ENCODE measurements at regions not wholly inside any gene's neighbourhood (a gene's known extent, or its start where the extent isn't known, plus 50 kb on each side); places are given as distances from the start of the nearest gene placed in this dataset.

DNA sequence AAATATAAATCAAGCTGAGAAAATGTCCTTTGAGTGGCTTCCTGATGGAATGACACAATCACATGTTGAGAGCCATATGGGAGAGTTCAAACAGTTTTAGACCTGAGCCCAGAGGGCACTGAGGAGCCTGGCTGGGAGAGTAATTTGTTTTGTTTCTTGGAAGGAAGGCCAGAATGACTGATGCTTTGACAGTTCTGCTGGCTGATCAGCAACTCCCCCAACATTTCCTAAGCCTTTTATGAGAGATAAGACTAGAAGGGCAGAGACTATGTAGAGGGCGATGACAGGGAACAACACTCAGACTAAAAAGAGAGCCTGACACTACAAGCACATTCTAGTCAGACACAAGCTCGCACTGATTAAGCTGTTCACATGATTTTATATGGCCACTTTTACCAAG, 169.2 kb downstream of the COX7C start:
- no peak for DNase-seq

DNA sequence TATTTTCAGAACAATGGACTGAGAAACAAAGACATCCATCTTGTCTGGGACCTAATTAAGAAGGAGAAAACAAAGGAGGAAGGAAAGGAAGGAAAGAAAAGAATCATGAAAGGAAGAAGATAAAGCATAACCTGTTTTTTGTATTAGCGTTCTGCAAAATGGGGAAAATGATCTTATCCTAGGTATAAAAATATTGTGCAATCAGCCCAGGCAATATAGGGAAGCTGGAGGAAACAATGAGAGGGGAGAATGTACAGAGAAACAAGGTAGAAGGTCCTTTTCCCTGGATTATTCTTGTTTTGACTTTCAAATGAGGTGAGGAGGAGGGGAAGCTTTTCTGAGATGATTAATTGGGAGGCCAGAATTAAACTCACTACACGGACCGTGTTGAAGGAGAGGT, 177.9 kb downstream of the COX7C start:
- DNase-seq, result no peak

DNA sequence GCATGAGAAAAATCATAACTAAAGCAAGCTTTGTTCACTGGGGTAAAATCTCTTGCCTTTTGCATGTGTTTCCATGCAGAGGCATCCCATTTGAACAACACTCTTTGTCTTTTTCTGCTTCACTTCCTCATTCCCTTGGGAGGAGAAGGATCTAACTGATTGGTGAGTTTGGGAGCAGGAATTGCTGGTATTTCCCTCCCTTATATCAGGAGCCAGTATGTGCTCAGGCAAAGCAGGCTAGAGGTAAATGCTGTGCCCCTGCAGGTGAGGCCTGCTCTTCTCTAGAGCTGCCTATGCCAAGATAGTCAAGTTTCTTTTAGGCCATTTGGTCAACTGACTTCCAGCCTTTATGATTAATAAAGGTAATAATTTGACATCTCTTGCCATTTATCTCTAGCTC, 179.9 kb downstream of the COX7C start:
- no peak for DNase-seq

DNA sequence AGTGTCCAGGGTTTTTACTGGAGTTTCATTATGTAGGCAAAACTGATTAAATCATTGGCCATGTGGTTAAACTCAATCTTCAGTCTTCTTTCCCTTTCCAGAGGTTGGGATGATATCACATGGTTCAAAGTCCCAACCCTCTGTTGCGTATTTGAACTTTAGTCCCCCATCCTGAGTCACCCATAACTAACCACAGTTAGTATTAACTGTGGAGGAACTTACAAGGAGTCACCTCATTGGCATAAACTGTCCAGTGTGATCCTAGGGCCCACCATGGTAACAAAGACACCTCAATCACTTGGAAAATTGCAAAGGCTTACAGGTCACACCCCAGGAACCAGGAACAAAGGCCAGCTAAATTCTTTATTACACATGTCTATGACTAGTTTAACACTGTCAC, 188.5 kb downstream of the COX7C start:
- no peak for DNase-seq

DNA sequence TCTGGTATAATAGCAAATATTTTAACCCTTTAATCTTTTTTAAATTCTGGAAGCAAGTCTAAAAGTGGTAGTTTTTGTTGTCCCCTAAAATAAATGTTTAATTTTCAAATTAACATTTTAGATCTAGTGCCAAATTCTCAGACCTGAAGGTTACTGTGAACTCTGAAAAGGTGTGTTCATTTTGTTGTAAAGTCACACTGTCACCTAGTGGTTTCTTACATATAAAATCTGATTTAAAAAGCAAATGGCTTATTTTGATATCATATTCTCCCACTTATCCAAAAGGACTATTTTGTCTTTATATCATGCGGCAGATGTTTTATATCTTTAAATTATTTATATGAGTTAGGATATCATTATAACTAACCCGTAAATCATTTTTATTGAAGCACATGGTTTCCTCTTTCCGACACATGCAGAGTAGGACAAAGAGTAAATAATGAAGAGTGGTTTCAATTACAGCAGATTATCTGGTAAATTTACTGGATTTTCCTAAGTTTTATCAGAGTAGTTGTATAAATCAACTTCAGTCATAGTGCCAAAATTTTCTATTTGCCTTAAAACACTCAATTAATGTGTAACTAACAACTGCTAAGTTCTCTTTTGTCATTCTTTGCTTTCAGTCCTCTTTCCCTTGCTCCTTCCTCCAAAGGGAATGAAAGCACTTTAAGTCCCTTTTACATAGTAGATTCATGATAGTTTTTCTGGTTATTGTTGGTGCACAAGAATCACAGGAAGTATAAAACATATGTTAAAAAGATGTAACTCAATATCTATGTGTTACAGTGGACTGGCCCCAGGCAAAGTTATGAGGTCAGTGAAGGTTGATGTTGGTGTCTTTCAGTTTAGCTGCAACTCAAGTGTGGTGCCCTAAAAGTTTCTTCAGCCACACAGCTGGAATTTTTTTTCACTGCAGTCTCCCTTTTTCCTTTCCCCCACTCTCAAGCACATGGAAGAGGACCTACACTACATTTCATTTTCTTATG, 189.6 kb downstream of the COX7C start:
- DNase-seq, result no peak

DNA sequence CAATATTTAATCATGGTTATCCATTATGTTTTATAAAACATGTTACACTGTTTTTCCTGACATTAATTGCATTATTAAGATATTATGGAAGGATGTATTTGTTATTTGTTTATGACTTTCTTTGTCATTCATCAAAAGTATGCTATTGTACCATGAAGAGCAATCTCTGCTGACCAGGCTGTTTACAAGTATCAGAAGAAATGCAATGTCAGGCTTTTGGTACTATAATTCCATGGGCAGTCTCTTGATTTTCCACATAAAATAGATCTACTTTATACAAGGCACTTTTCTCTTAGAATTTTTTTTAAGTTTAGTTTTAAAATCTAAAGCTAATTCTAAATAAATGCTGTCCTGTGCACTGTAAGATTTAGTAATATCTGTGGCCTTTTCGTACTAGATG, 196.6 kb downstream of the COX7C start:
- DNase-seq, result no peak

DNA sequence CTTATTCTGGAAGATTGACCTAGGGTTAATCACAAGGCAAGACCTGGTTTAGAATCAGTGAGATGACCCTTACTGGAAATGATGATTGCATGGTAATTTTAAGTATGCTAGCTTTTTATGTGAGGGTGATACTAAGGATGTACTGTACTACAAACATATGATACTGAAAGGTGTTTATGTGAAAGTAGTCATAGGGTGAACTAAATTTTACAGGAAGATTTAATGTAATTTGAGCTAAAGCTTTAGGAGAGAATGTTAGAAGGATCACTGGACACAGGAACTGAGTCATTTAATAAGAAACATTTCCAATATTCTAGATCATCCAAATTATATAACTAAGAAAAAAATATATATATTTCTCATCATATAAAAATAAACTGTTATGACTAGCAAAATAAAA, 197.2 kb downstream of the COX7C start:
- no peak for DNase-seq

DNA sequence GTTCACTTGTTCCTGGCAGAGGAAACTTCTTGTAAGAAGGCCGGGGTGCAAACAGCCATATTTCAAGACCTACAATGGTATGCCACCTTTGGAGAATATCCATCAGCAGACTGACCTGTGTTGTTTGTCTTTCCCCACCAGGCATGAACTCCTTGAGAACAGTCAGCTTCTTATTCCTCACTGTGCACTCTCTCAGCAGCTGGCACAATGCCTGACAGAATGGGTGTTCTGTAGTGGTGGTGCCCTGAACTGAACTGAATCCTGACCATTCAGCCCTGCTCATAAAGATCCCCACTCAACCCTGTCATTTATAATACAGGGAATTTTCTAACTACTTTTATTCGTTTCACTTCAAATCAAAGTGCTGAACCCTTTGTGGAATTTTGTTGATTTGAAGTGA, 206.9 kb downstream of the COX7C start:
- no peak for DNase-seq

DNA sequence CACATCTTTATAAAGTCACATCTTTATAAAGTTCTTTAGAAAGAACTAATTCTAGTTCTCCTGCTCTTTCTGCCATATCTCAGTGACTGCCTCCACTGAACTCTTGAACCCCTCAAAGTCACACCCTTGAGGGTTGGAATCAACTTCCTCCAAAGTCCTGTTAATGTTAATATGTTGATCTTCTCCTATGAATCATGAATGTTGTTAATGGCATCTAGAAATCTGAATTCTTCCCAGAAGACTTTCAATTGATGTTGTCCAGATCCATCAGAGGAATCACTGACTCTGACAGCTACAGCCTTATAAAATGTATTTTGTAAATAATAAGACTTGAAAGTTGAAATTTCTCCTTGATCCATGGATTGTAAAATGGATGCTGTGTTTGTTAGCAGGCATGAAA, 213.4 kb downstream of the COX7C start:
- no peak for DNase-seq

DNA sequence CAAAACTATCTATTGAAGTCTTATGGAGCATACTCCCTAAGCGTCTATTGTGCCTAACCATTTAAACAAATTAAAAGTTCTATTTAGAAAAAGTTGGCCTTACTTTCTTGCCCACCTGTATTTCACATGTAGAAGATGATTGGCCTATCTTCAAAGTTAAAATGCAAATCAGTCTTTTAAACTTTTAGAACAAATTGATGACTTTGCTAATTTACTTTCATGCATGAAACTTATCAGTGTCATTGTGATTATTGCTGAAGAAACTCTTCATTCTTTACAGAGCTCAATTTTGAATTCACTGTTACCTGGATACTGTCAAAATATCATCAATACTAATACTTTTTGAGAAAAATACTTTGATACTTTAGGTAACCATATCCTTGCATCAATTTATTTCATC, 216.1 kb downstream of the COX7C start:
- DNase-seq, result no peak

DNA sequence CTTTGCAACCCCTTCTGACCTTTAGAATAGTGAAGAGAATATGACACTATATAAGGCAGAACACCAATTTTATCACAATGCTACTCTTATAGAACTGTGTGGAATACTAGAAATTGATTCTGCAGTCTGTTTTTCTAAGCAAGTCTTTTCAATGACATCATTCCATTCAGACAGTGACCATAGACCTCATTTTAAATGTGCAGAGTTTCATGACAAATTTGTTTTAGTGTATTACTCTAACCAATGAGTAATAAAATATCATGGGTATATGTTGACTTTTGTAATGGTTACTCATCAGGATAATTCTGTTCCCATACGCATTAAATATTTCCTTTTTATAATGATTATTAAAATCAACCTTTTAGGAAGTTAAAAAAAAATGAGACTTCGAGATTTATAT, 219.9 kb downstream of the COX7C start:
- DNase-seq, result no peak

DNA sequence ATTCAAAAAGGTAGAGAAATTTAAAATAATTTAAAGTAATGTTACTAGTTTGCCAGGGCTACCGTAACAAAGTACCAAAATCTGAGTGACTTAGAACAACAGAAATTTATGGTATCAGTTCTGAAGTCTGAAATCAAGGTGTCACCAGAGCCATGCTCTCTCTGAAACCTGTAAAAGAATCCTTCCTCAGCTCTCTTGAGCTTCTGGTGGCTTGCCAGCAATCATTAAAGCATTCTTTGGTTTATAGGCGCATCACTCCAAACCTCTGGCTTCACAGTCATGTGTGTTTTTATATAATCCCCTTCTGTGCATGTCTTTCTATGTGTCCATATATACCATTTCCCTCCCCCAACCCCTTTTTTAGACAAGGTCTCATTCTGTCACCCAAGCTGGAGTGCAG, 220.3 kb downstream of the COX7C start:
- DNase-seq, result no peak

DNA sequence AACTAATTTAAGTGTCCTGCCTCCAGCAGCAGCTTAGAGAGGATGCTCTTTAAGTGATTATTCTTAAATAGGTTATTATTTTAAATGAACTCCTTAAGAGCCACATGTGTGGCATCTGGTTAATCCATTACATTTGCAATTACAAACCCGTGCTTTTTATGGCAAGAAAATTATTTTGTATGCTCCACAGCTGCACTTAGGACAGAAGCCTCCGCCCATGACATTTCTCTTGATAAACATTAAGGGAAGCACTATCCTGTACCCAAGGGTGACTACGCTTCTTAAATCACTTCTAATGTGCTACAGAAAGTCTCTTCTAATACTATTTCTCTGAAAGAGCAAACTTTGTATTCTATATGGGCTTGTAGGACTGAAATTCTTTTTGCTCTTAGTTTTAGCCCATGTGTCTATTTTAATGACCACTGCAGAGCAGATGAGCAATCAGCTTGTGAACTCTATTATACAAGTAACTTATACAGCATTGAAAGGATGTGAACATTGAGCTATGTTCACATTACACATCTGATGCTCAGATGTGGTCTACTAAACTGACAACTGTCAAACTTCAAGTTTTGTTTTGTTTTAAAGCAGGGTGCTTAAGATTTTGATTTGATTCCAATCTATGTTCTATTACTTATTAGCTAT, 223.4 kb downstream of the COX7C start:
- DNase-seq, result no peak

DNA sequence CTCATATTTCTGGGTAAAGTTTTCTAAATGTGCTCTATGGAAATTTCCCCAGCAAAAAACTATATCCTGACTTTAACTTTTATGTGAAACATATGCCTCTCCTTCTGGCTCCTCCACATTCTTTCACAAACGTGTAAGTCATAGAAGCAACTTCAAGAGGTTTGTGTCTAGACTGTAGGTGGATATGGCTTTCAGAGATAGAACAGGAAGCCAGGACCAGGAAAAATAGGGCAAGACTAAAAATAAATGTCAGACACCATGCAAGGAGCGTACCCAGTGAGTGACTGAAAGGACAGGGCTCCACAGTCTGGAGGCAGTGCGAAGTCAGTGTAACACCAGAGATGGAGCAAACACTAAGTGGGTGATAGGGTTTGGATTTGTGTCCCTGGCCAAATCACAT, 240.7 kb downstream of the COX7C start:
- no peak for DNase-seq

DNA sequence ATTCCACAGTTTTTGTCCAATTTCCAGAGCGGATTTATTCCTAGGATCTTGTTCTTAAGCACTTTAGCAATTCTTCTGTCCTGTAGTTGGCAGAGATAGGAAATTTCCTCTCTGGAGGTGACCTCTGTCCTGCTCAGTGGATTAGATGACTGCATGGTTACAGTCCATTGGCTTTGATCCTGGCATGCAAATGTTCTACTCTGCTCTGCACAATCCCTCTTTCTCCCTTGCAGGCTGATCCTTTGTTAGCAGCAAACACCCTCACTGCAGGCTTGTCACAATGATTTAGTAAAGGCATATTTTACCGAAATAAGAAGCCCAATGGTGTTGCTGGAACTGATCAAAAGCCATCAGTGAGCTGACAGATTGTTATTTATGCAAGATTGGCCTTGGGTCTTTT, 243.8 kb downstream of the COX7C start:
- DNase-seq, result no peak

DNA sequence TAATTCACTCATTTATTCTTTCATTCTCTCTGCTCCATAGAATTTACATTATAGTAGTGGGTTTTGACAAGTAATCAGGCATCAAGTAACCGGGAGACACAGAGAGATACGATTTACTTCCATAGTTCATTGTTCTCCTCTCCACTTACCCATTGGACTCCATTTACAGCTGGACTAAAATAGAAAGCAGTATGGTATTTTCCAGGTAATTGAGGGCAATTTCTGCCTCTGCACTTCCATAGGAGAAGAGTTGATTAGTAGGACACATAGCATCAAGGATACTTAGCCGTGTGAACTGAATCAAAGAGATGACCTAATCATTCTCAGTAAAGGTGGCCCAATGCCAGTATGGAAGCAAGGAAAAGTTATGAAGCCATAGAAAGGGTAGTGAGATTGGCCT, 244.4 kb downstream of the COX7C start:
- no peak for DNase-seq

DNA sequence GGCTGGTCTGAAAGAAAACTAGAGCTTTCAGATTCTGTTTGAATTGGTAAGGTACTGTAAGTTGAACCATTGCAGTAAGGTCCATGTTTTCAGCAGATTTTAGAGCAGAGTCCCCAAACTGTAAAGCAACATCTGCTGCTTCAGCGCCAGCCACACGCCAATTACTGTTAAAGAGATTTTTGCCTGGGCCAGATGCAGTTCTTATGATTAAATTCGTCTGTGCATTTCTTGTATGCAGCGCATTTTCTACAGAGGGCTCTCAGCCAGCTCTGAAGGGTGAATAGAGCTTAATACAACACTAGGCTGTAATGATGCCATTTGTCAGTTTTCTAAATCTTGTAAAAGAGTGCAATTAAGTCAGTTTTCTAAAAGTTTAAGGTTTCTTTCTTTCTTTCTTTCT, 246.3 kb downstream of the COX7C start:
- no peak for DNase-seq

DNA sequence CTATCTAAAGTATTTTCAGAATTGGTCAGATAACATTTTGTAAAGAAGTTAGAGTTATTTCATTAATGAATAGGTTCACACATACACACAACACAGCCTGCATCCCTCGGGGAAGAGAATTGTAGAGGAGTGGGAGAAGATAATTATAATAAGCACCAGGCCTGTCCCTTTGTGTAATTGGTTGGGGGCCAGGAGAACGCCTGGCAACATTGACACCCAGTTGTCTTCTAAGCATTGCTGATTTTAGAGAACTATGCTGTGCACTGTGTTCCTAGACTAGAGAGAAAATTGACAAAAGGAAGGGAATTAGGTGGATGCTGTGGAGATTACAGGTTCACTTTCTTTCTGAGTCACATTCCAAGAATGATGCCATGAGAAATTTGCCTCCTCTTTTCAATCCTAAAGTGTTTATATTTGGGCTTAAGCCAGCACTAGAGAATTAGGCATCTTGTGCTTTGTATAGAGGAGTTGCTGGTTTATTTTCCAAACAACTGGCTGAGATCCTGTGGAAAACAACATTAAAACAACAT, 247.6 kb downstream of the COX7C start:
- DNase-seq, result no peak

DNA sequence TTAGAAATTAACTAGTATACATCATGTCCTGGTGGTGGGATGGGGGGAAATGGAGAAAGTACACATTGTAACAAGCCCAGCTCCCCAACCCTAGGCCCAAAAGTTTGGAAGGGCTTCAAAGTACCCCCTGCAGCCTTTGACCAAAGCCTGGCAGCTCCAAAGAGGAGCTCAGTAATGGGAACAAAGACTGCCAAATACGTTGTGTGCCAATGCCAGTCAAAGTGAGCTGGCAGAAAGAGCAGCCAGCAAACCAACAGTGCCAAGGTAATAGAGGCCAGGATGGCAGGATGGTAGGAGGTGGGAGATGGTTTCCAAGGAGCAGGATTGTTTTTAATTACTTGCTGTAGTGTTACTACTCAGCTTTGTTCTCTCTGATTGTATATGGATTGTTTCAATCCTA, 248.3 kb downstream of the COX7C start:
- DNase-seq, result no peak

DNA sequence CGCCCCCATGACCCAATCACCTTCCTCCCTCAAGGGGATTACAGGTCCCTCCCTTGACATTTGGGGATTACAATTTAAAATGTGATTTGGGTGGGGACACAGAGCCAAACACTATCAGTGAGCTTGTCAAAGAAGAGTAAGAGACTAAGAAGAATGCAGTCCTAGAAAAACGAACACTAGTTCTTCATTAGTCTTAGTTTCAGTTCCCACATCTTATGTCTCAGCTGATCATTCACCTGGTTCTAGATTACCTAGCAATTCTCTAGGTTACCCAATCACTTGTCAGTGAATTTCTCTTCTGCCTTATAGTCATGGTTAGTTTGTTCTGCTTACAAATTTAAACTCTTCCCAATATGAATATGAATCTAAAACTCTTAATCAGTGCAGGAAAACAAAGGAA, 251.5 kb downstream of the COX7C start:
- DNase-seq, result no peak

DNA sequence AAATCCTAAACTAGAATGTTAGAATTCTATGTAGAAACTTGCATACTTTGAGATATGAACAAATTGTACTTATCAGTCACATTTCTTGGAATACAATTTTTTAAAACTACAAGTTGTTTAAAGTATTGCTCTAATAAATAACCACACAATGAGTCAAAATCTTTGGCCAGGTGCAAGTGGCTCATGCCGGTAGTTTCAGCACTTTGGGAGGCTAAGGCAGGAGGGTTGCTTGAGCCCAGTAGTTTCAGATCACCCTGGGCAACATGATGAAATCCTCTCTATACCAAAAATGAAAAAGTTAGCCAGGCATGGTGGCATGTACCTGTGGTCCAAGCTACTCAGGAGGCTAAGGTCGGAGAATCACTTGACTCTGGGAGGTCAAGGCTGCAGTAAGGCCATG, 257.8 kb downstream of the COX7C start:
- DNase-seq, result no peak

DNA sequence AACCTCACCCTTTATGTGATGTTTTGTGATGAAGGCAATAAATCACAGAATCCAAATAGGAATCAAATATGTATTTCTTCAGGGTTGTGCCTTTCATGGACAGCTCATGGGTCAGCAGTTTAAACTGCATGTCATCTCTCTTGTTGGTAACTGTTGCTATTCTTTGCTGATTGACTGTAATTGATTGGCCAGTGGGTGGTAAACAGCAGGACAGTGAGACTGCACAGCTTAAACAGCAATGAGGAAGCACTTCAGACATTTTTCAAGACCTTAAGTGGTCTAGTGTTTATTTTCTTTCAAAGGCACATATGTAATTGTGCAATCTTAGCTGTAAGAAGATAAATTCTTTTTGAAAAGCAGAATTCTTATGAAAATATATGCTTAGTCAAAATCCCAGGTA, 260.5 kb downstream of the COX7C start:
- no peak for DNase-seq

DNA sequence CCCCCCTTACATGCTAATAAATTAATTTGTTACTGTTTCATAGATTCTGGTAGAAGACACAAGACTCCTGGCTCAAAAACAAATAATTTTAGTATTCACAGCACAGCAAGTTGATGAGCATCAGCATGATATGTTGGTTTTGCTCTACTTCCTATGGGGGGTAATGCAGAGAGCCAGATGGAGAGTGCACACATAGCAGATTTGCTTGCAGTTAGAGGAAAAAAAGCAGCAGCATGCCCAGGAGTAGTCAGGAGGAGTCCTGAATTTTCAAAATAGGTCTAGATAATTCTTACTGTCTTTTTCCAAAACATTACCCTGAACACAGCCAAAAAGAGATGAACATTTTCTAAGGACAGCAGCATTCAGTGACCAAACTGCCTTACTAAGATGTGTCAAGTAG, 261.3 kb downstream of the COX7C start:
- no peak for DNase-seq

DNA sequence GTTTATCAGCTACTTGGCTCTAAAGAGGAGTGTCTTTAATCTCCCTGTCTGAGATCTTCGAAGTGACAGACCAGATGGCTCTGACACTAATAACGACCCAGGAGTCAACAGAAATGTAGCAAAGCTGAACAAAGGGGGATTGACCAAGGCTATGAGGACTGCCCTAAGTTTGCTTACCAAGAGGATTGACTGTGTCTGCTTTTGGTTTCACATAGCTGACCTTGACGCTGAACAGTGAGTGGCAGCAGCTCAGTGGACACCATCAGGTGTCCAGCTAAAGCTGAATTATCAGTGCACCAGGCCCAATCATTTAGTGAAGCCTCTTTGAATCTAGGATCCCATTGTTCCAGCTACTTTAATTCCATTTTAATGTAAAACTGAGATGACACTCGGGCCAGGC, 262.6 kb downstream of the COX7C start:
- no peak for DNase-seq
